Glutamatergic neuron (in vitro differentiated cells): ENCODE measurements at regions not wholly inside any gene's neighbourhood (a gene's known extent, or its start where the extent isn't known, plus 50 kb on each side); places are given as distances from the start of the nearest gene placed in this dataset.

ENCODE experiments used
- DNase-seq: peaks from one replicate; pipeline ENCODE4 v3.0.0; 2022
- H3K27ac Mint-ChIP-seq: one replicate; pipeline ENCODE4 v1.8.0; 2020; ENCODE audit warnings: mild to moderate bottlenecking, mixed read lengths, inconsistent platforms; ENCODE audit not compliant: unreplicated experiment
- H3K27me3 Mint-ChIP-seq: one replicate; pipeline ENCODE4 v1.8.0; 2020; ENCODE audit warnings: mild to moderate bottlenecking, moderate library complexity, mixed read lengths, inconsistent platforms; ENCODE audit not compliant: unreplicated experiment
- H3K36me3 Mint-ChIP-seq: one replicate; pipeline ENCODE4 v1.8.0; 2020; ENCODE audit warnings: mild to moderate bottlenecking, mixed read lengths, inconsistent platforms; ENCODE audit not compliant: unreplicated experiment
- H3K4me1 Mint-ChIP-seq: one replicate; pipeline ENCODE4 v1.8.0; 2020; ENCODE audit warnings: mild to moderate bottlenecking, low read depth, mixed read lengths, inconsistent platforms; ENCODE audit not compliant: unreplicated experiment
- H3K4me3 Mint-ChIP-seq: one replicate; pipeline ENCODE4 v1.8.0; 2020; ENCODE audit warnings: mild to moderate bottlenecking, mixed read lengths, inconsistent platforms; ENCODE audit not compliant: unreplicated experiment
- H3K9me3 Mint-ChIP-seq: one replicate; pipeline ENCODE4 v1.8.0; 2020; ENCODE audit warnings: mild to moderate bottlenecking, moderate library complexity, mixed read lengths, inconsistent platforms; ENCODE audit not compliant: unreplicated experiment
- CTCF ChIP-seq: fragments of 200-600 bp; sonication (generic); IDR thresholded peaks from one replicate; pipeline ENCODE4 v1.5.0; 2021; ENCODE audit not compliant: partially characterized antibody, unreplicated experiment

GRCh38 chr9:18189871-18190670 lies 283.9 kb upstream of the ADAMTSL1 start:
- H3K27me3 Mint-ChIP-seq, result no peaks in the 10 kb centered on the region
- no peak overlapping the region for H3K27ac Mint-ChIP-seq
- H3K36me3 Mint-ChIP-seq, result no peaks in the 10 kb centered on the region
- no peak for TF ChIP-seq CTCF
- no peak overlapping the region for H3K4me3 Mint-ChIP-seq
- H3K9me3 Mint-ChIP-seq, result no peaks in the 10 kb centered on the region
- no peak for DNase-seq
- H3K4me1 Mint-ChIP-seq, result no peaks in the 10 kb centered on the region

- no peaks in the 10 kb centered on the region for H3K9me3 Mint-ChIP-seq
- H3K27ac Mint-ChIP-seq, result no peak overlapping the region
- no peaks in the 10 kb centered on the region for H3K27me3 Mint-ChIP-seq
- no peaks in the 10 kb centered on the region for H3K4me1 Mint-ChIP-seq
- H3K36me3 Mint-ChIP-seq, result no peaks in the 10 kb centered on the region
- no peak for DNase-seq
- TF ChIP-seq CTCF, result no peak
- H3K4me3 Mint-ChIP-seq, result no peak overlapping the region
Measured at GRCh38 chr9:18190671-18191374, 283.1 kb upstream of the ADAMTSL1 start.

GRCh38 chr9:18194316-18194715 lies 279.6 kb upstream of the ADAMTSL1 start:
- Mint-ChIP-seq H3K27me3 (no peaks in the 10 kb centered on the region), H3K4me1 (no peaks in the 10 kb centered on the region), H3K27ac (no peak overlapping the region), H3K9me3 (no peaks in the 10 kb centered on the region), H3K36me3 (no peaks in the 10 kb centered on the region), H3K4me3 (no peak overlapping the region)
- DNase-seq, result no peak
- no peak for TF ChIP-seq CTCF

GRCh38 chr9:18195223-18195622 lies 278.7 kb upstream of the ADAMTSL1 start:
- H3K4me1 Mint-ChIP-seq, result no peaks in the 10 kb centered on the region
- TF ChIP-seq CTCF, result no peak
- H3K27ac Mint-ChIP-seq, result no peak overlapping the region
- no peaks in the 10 kb centered on the region for H3K36me3 Mint-ChIP-seq
- H3K27me3 Mint-ChIP-seq, result no peaks in the 10 kb centered on the region
- H3K9me3 Mint-ChIP-seq, result no peaks in the 10 kb centered on the region
- no peak overlapping the region for H3K4me3 Mint-ChIP-seq
- no peak for DNase-seq

- peaks cover 2% of the 10 kb centered on the region for H3K9me3 Mint-ChIP-seq
- no peak for TF ChIP-seq CTCF
Measured at GRCh38 chr9:18202924-18203323, 271.0 kb upstream of the ADAMTSL1 start.

More at GRCh38 chr9:18202924-18203323, 271.0 kb upstream of the ADAMTSL1 start:
- Mint-ChIP-seq H3K4me1 (no peaks in the 10 kb centered on the region), H3K36me3 (no peaks in the 10 kb centered on the region), H3K27me3 (peaks cover 3% of the 10 kb centered on the region), H3K4me3 (no peak overlapping the region), H3K27ac (no peak overlapping the region)
- DNase-seq, result no peak
